Mammary epithelial cell (primary cell): ENCODE measurements at regions not wholly inside any gene's neighbourhood (a gene's known extent, or its start where the extent isn't known, plus 50 kb on each side); places are given as distances from the start of the nearest gene placed in this dataset.

ENCODE experiments used
- CTCF ChIP-seq, 2 donors: IDR thresholded peaks in 1 of 2; conservative IDR thresholded peaks in 1 of 2; 2 replicates each; pipeline ENCODE4 v1.5.1; 2011 to 2012; ENCODE audit warnings: inconsistent platforms in 2 of 2, low read length in 2 of 2, mild to moderate bottlenecking in 2 of 2, control low read depth in 1 of 2, low read depth in 1 of 2; ENCODE audit not compliant: insufficient read depth in 1 of 2; ENCODE audit errors: extremely low read depth in 1 of 2
- EZH2 ChIP-seq: IDR thresholded peaks from 2 replicates; pipeline ENCODE4 v1.6.1; 2012; ENCODE audit warnings: low read length, inconsistent platforms, borderline replicate concordance

- no peak for TF ChIP-seq CTCF (conservative IDR thresholded peaks at IDR 0.05 in 1 of 2, IDR thresholded peaks at IDR 0.05 in 1 of 2; ENCODE audit: extremely low read depth in 1 of 2, insufficient read depth in 1 of 2, low read depth in 1 of 2, low read length in 2 of 2)
- TF ChIP-seq EZH2, result no peak
Observed at GRCh38 chr5:143699121-143699520, 112.8 kb upstream of the HMHB1 start.
